BLaER1 treated with 17β-estradiol and CSF1 and Interleukin-3, amounts not matched to agents 10 nM and 100 nM (cell line): ENCODE measurements at regions not wholly inside any gene's neighbourhood (a gene's known extent, or its start where the extent isn't known, plus 50 kb on each side); places are given as distances from the start of the nearest gene placed in this dataset.
"Not testable (repeated sequence)": the region's sequence is repeated elsewhere in the genome, so short reads cannot be mapped to it uniquely, and the experiment has no call there.

ENCODE experiments used
- H3K27ac ChIP-seq, 11 experiments: shearing (Covaris generic); formaldehyde crosslinking; 2 replicates each; pipeline ENCODE4 v1.8.1; 2022
- H3K27me3 ChIP-seq, 11 experiments: shearing (Covaris generic); formaldehyde crosslinking; 2 replicates each; pipeline ENCODE4 v1.8.1; 2022
- H3K36me3 ChIP-seq, 11 experiments: shearing (Covaris generic); formaldehyde crosslinking; 2 replicates each; pipeline ENCODE4 v1.8.1; 2022
- H3K4me1 ChIP-seq, 10 experiments: shearing (Covaris generic); formaldehyde crosslinking; 2 replicates each; pipeline ENCODE4 v1.8.1; 2022
- H3K4me2 ChIP-seq, 11 experiments: shearing (Covaris generic); formaldehyde crosslinking; 2 replicates each; pipeline ENCODE4 v1.8.1; 2022
- H3K4me3 ChIP-seq, 10 experiments: shearing (Covaris generic); formaldehyde crosslinking; 2 replicates each; pipeline ENCODE4 v1.8.1; 2022
- H3K9ac ChIP-seq, 11 experiments: shearing (Covaris generic); formaldehyde crosslinking; 2 replicates each; pipeline ENCODE4 v1.8.1; 2022
- H3K9me3 ChIP-seq, 11 experiments: shearing (Covaris generic); formaldehyde crosslinking; replicated peaks in 1 of 11; 2 replicates each; pipeline ENCODE4 v1.8.1; 2022
- H4K20me1 ChIP-seq, 11 experiments: shearing (Covaris generic); formaldehyde crosslinking; 2 replicates each; pipeline ENCODE4 v1.8.1; 2022
- Cebpa-rat ChIP-seq, 11 experiments: shearing (Covaris generic); IDR thresholded peaks; 2 replicates each; pipeline ENCODE4 v1.8.1; 2022

DNA sequence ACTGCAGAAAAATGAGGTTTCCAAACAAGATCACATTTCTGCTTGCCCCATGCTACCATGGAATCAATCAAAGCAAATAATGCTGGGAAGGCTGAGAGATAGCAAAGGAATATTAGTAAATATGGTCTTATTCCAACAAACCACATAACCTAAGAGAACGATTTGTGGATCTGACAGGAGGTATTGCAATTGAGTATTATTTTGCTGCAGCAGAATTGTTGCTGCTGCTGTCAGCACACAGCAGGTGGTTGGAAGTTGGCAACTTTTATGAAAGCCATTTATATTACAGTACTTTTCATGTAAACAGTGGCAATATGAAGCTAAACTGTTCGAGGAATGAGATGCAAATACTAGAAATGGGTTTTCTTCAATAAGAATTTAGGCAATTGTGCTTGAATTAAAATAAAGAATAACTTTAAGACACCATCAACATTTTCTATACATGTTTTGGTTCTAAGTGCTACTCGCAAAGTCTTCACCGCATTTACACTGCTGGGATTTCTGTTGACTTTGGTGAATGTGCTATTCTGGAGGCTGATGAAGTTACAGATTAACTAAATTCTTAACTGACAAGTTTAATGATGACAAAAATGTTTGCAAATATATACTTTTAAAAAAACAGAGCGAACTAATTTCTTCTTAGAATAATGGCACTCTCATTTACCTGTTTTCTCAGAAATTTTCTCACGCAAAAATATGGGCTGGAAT, 1285.7 kb downstream of the CNTNAP5 start:
- no peaks in the 10 kb centered on the region for H3K27me3 ChIP-seq

DNA sequence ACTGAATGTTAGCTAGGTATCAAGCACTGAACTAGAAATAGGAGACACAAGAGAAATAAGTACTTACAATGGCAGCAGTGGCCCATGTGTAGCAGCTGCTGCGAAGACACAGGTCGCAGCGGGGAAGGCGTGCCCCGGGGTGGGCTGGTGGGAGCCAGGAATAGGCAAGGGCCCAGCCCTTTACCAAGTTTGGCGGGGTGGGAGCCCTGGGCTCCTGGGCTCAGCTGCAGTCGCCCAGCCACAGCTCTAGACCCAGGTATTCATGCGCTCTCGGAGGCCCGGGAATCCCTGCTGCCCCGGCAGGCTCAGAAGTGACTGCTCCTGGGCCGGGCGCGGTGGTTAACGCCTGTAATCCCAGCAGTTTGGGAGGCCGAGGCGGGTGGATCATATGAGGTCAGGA, 1287.3 kb downstream of the CNTNAP5 start:
- Histone ChIP-seq H3K4me2 (no peak overlapping the region), H3K27ac (no peak overlapping the region), H3K9me3 (peaks cover 0 to 14% (median 0%) of the 10 kb centered on the region in 11 experiments; a peak in 3 of 22 replicates), H3K4me3 (no peak overlapping the region), H3K9ac (no peak overlapping the region), H3K36me3 (no peaks in the 10 kb centered on the region), H3K4me1 (no peaks in the 10 kb centered on the region), H4K20me1 (no peaks in the 10 kb centered on the region), H3K27me3 (no peaks in the 10 kb centered on the region)
- no peak for TF ChIP-seq Cebpa-rat (IDR thresholded peaks at IDR 0.05)

More for the DNA sequence above, 1285.7 kb downstream of the CNTNAP5 start:
- H3K9me3 ChIP-seq, result peaks cover 0 to 14% (median 0%) of the 10 kb centered on the region in 11 experiments; a peak in 3 of 22 replicates
- no peaks in the 10 kb centered on the region for H4K20me1 ChIP-seq
- H3K4me3 ChIP-seq, result no peak overlapping the region
- H3K27ac ChIP-seq, result no peak overlapping the region
- TF ChIP-seq Cebpa-rat (IDR thresholded peaks at IDR 0.05), result no peak
- no peaks in the 10 kb centered on the region for H3K36me3 ChIP-seq
- H3K4me1 ChIP-seq, result no peaks in the 10 kb centered on the region
- H3K4me2 ChIP-seq, result no peak overlapping the region
- no peak overlapping the region for H3K9ac ChIP-seq

DNA sequence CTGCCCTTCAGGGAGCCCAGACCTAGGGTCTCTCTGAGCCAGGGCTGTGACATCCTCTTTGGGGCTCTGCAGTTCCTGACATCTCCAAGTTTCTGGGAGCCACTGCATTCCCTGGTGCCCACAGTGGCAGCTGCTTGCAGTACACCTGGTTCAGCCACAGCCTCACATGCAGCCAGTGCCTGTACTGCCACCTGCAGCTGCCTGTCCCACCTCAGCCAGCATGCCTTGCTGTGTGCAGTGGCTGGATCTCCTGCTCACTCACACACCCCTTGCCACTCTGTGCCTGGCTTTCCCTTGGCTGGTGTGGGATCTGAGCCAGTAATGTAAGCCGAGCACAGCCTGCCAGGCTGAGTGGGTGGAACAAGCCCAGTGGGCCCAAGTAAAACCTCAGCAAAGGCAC, 1288.7 kb downstream of the CNTNAP5 start:
- Histone ChIP-seq H3K4me1 (no peaks in the 10 kb centered on the region), H3K27ac (no peak overlapping the region), H3K4me2 (no peak overlapping the region), H4K20me1 (no peaks in the 10 kb centered on the region), H3K4me3 (no peak overlapping the region), H3K27me3 (no peaks in the 10 kb centered on the region), H3K9me3 (peaks cover 0 to 14% (median 0%) of the 10 kb centered on the region in 11 experiments; a peak in 3 of 22 replicates), H3K9ac (no peak overlapping the region), H3K36me3 (no peaks in the 10 kb centered on the region)
- TF ChIP-seq Cebpa-rat (IDR thresholded peaks at IDR 0.05), result no peak

DNA sequence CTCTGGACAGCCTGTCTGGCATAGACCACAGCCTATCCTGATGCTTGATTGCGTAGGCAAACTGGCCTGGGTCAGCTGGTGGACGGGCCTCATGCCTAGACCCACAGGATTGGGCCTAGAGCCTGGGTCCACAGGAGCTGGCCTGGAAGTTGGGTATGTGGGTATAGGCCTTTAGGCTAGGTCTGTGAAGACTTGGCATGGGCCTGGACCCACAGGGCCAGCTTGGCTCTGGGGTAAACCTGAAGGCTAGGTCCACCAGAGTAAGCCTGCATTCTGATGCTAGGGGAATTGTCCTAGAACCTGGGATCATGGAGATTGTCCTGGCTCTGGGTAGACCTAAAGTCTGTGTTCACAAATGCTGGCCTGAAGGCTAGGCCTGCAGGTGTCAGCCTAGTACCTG, 1293.7 kb downstream of the CNTNAP5 start:
- no peak overlapping the region for H3K4me3 ChIP-seq
- H3K27ac ChIP-seq, result no peak overlapping the region
- H3K9ac ChIP-seq, result no peak overlapping the region
- H3K9me3 ChIP-seq, result peaks cover 0 to 2% (median 0%) of the 10 kb centered on the region in 11 experiments; a peak in 1 of 22 replicates
- H3K36me3 ChIP-seq, result no peaks in the 10 kb centered on the region
- no peak for TF ChIP-seq Cebpa-rat (IDR thresholded peaks at IDR 0.05)
- H3K4me1 ChIP-seq, result no peaks in the 10 kb centered on the region
- H3K4me2 ChIP-seq, result no peak overlapping the region
- H4K20me1 ChIP-seq, result no peaks in the 10 kb centered on the region
- no peaks in the 10 kb centered on the region for H3K27me3 ChIP-seq

- H3K27me3 ChIP-seq, result no peaks in the 10 kb centered on the region
- no peaks in the 10 kb centered on the region for H3K36me3 ChIP-seq
- H3K4me1 ChIP-seq, result no peaks in the 10 kb centered on the region
- no peak overlapping the region for H3K4me3 ChIP-seq
- no peak overlapping the region for H3K9ac ChIP-seq
- no peaks in the 10 kb centered on the region for H4K20me1 ChIP-seq
- no peaks in the 10 kb centered on the region for H3K9me3 ChIP-seq
- H3K27ac ChIP-seq, result no peak overlapping the region
- no peak overlapping the region for H3K4me2 ChIP-seq
- TF ChIP-seq Cebpa-rat (IDR thresholded peaks at IDR 0.05), result no peak
These were observed 1299.2 kb downstream of the CNTNAP5 start for GRCh38 chr2:125324273-125324672.

DNA sequence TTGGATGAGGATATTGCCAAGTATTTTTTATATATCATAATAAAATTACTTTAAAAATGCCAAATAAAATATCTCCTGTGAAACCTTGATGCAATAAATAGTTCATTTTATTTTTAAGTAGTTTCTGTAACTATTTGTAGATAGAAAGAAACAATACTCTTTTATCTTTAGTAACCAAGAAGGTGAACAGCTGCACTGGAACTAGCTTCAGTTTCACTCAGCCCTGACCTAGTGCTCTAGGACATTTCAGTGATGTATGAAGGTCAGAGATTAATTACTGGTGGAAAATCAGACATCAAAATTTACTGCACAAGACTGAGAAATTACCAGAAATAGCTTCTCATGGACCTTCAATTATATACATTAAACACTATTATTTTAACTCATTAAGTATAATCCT, 1305.0 kb downstream of the CNTNAP5 start:
- Histone ChIP-seq H3K4me2 (no peak overlapping the region), H3K4me3 (no peak overlapping the region), H3K9me3 (no peaks in the 10 kb centered on the region), H3K27ac (no peak overlapping the region), H4K20me1 (no peaks in the 10 kb centered on the region), H3K36me3 (no peaks in the 10 kb centered on the region), H3K4me1 (no peaks in the 10 kb centered on the region), H3K9ac (no peak overlapping the region), H3K27me3 (no peaks in the 10 kb centered on the region)
- no peak for TF ChIP-seq Cebpa-rat (IDR thresholded peaks at IDR 0.05)

DNA sequence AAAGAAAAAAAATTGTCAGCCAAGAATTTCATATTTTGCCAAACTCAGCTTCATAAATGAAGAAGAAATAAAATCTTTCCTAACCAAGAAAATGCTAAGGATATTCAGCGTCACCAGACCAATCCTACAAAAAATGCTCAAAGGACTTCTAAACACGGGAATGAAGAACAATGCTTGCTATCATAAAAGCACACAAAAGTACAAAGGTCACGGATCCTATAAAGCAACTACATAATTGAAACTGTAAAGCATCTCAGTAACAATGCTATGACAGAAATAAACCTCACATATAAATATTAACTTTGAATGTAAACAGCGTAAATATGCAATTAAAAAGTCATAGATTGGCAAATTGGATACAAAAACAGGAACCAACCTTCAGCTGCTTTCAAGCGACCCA, 1314.6 kb upstream of the GYPC start:
- H3K27ac ChIP-seq, result no peak overlapping the region
- TF ChIP-seq Cebpa-rat (IDR thresholded peaks at IDR 0.05), result no peak
- no peaks in the 10 kb centered on the region for H3K27me3 ChIP-seq
- H3K4me3 ChIP-seq, result no peak overlapping the region
- H3K4me2 ChIP-seq, result no peak overlapping the region
- no peaks in the 10 kb centered on the region for H3K36me3 ChIP-seq
- H3K9me3 ChIP-seq, result no peaks in the 10 kb centered on the region
- H4K20me1 ChIP-seq, result no peaks in the 10 kb centered on the region
- no peaks in the 10 kb centered on the region for H3K4me1 ChIP-seq
- H3K9ac ChIP-seq, result no peak overlapping the region

GRCh38 chr2:125353542-125353941, 1302.4 kb upstream of the GYPC start:
- not testable (repeated sequence) for H3K27me3 ChIP-seq, H3K27ac ChIP-seq, H3K9me3 ChIP-seq, H3K9ac ChIP-seq, H3K4me2 ChIP-seq, H3K4me1 ChIP-seq, H4K20me1 ChIP-seq, H3K4me3 ChIP-seq, H3K36me3 ChIP-seq

DNA sequence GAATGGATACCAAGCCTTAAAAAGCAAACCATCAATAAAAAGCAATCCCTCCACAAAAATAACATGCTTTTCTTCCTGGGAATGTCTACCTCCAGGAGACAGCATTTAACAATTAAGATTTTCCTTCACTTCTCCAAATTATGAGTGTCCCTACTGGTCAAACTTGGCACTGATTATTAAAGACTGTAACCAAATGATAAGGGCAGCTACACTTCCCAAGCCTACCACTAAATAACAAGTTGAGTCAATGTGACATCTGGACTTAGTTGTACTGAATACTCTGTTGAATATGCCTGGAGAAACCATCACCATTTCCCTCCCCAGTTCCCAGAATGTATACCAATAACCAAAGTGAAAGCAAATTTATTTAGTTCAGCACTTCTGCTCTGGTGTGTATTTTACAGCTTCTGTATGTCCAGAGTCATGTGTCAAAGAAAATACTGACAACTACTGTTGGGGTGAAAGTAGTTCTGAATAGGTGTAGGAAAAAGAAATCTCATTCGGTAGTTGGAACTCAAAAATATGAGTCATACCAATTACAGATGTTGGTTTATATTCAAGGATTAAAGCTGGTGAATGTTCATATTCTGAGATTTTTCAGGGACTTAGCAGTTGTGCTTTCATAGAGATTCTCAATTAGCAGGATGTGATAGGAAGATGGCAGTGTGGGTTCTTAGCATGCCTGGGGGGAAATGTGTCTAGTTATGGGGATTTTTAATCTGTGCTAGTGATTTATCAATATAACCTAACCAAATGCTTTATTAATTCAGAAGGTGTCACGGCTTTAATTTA, 1291.6 kb upstream of the GYPC start:
- Histone ChIP-seq H4K20me1 (no peaks in the 10 kb centered on the region), H3K4me3 (no peak overlapping the region), H3K27me3 (no peaks in the 10 kb centered on the region), H3K9ac (no peak overlapping the region), H3K9me3 (no peaks in the 10 kb centered on the region), H3K27ac (no peak overlapping the region), H3K4me2 (no peak overlapping the region), H3K36me3 (no peaks in the 10 kb centered on the region), H3K4me1 (no peaks in the 10 kb centered on the region)
- TF ChIP-seq Cebpa-rat (IDR thresholded peaks at IDR 0.05), result no peak

GRCh38 chr2:125364984-125365265, 1291.0 kb upstream of the GYPC start:
- no peak for TF ChIP-seq Cebpa-rat (IDR thresholded peaks at IDR 0.05)
- no peaks in the 10 kb centered on the region for H3K36me3 ChIP-seq

More at GRCh38 chr2:125364984-125365265, 1291.0 kb upstream of the GYPC start:
- H3K4me2 ChIP-seq, result no peak overlapping the region
- no peak overlapping the region for H3K27ac ChIP-seq
- H3K9me3 ChIP-seq, result no peaks in the 10 kb centered on the region
- H4K20me1 ChIP-seq, result no peaks in the 10 kb centered on the region
- no peak overlapping the region for H3K4me3 ChIP-seq
- no peaks in the 10 kb centered on the region for H3K4me1 ChIP-seq
- no peaks in the 10 kb centered on the region for H3K27me3 ChIP-seq
- no peak overlapping the region for H3K9ac ChIP-seq
